ENCODE measurements at regions not wholly inside any gene's neighbourhood (a gene's known extent, or its start where the extent isn't known, plus 50 kb on each side); places are given as distances from the start of the nearest gene placed in this dataset.
"Not testable (repeated sequence)": the region's sequence is repeated elsewhere in the genome, so short reads cannot be mapped to it uniquely, and the experiment has no call there.

DNA sequence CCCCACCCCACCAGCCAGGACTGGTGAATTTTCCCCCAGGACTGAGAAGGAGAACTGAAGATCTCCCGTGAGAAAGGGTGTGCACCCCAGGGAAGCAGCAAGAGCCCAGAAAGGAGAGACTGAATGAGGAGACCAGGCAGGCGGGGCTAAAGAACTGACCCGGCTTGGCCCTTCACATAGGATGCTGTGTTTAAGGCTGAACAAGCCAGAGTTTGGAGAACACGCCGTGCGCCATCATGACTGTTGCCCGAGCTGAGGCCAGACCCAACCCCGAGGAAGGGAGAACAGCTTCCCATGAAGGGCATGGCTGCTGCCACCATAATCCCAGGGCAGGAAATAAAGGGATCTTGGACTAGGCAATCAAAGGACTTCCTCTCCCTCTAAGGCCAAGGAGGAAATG lies 104.7 kb upstream of the SRSF6 start:
- DNase-seq (ENCODE audit: extremely low read depth, low read depth): no peak
- H3K4me3 ChIP-seq (replicated peaks; ENCODE audit: low read depth, low read length): no peak overlapping the region
- TF ChIP-seq, protein P1, sequence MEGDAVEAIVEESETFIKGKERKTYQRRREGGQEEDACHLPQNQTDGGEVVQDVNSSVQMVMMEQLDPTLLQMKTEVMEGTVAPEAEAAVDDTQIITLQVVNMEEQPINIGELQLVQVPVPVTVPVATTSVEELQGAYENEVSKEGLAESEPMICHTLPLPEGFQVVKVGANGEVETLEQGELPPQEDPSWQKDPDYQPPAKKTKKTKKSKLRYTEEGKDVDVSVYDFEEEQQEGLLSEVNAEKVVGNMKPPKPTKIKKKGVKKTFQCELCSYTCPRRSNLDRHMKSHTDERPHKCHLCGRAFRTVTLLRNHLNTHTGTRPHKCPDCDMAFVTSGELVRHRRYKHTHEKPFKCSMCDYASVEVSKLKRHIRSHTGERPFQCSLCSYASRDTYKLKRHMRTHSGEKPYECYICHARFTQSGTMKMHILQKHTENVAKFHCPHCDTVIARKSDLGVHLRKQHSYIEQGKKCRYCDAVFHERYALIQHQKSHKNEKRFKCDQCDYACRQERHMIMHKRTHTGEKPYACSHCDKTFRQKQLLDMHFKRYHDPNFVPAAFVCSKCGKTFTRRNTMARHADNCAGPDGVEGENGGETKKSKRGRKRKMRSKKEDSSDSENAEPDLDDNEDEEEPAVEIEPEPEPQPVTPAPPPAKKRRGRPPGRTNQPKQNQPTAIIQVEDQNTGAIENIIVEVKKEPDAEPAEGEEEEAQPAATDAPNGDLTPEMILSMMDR (IDR thresholded peaks at IDR 0.05; ENCODE audit: low read depth, low read length, missing control alignments): no peak

DNA sequence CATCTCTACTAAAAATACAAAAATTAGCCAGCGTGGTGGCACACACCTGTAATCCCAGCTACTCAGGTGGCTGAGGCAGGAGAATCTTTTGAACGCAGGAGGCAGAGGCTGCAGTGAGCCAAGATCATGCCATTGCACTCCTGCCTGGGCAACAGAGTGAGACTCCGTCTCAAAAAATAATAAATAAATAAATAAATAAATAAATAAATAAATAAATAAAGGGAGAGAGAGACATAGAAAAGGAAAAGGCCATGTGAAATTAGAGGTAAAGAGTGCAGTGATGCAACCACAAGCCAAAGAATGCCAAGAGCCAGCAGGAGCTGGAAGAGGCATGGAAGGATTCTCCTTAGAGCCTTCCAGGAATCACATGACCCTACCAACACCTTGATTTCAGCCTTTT lies 107.0 kb upstream of the SRSF6 start:
- DNase-seq (ENCODE audit: extremely low read depth, low read depth); H3K4me3 ChIP-seq (replicated peaks; ENCODE audit: low read depth, low read length): not testable (repeated sequence)

DNA sequence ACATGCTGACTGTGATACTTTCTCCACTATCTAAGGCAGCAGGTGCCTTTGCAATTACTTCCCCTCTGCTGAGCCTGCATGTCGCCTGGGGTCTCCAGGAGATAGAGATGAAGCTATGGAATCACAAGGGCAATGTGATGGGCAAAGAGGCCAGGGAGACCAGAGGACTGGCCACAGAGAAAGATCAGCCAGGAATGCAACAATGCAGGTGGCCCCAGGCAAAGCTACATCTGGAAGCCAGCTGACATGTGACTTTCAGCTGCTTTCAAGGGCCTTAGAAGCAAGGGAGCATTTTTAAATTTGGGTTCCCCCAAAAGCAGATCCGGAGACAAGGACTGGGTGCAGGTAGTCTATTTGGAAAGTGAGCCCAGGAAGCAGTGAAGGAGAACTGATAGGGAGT lies 107.9 kb upstream of the SRSF6 start:
- TF ChIP-seq, protein P1 (IDR thresholded peaks at IDR 0.05; ENCODE audit: low read depth, low read length, missing control alignments): no peak
- no peak overlapping the region for H3K4me3 ChIP-seq (replicated peaks; ENCODE audit: low read depth, low read length)
- DNase-seq (ENCODE audit: extremely low read depth, low read depth): no peak

DNA sequence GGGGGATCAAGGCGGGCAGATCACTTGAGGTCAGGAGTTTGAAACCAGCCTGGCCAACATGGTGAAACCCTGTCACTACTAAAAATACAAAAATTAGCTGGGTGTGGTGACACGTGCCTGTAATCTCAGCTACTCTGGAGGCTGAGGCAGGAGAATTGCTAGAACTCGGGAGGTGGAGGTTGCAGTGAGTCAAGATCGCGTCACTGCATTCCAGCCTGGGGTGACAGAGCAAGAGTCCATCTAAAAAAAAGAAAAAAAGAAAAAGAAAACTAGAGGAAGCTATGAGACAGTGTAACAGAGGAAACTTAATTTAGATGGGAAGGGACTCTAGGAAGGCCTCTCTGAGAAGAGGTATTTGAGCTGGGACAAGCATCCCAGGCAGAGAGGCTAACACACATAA lies 109.9 kb upstream of the SRSF6 start:
- not testable (repeated sequence) for H3K4me3 ChIP-seq (replicated peaks; ENCODE audit: low read depth, low read length); DNase-seq (ENCODE audit: extremely low read depth, low read depth)

DNA sequence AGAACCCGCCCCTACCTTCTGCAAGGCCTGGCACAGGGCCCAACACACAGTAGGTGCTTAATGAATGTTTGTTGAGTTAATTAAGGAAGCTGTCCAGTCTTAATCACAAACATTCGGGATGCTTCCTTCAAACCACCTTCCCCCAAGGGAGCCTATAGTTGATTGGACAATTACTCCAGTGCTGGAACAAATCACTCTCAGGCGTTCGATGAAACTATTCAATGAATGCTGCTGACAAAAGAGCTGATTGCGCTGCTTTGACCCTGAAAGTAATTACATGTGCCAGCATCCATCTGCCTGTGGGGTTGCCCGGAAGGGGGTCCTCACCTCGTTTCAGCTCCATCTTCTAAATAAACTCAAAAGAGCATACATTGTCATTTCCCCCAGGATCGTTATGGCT lies 112.0 kb upstream of the SRSF6 start:
- TF ChIP-seq, protein P1 (IDR thresholded peaks at IDR 0.05; ENCODE audit: low read depth, low read length, missing control alignments): no peak
- DNase-seq (ENCODE audit: extremely low read depth, low read depth): no peak
- no peak overlapping the region for H3K4me3 ChIP-seq (replicated peaks; ENCODE audit: low read depth, low read length)

DNA sequence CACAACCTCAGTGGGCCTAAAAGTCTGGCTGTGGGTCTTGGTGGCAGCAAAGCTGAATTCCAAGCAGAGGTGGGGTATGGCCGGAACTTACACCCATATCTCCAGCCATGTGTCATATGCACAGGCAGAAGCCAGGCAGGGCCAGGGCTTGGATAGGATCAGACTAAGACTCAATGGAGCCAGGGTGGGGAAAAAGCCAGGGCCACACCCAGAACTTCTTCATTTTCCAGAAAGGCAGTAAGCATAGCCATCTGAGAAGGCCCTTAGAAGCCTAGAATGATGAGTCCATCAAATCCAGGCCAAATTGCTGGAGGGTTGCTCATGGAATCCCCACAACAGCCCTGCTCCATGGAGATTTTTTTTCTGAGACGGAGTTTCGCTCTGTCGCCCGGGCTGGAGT lies 116.2 kb upstream of the SRSF6 start:
- DNase-seq (ENCODE audit: extremely low read depth, low read depth): no peak
- no peak overlapping the region for H3K4me3 ChIP-seq (replicated peaks; ENCODE audit: low read depth, low read length)
- TF ChIP-seq, protein P1 (IDR thresholded peaks at IDR 0.05; ENCODE audit: low read depth, low read length, missing control alignments): no peak

DNA sequence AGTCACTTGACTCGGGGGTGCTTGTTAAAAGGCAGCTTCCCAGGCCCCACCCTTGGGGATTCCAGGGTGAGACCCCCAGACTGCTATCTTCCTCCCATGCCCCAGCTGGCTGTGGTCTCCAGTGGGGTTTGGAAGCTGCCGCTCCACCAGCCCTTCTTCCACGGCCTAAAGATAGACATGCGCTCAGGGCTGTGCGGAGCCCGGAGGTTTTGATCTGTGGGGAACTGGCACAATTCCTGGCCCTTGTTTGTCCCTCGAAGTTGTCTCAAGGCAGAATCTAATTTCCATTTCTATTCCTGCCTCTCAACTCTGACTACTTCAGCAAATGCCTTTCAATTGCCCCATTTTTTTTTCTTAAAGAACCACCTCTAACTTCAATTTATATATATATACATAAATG lies 120.7 kb upstream of the SRSF6 start:
- H3K4me3 ChIP-seq (replicated peaks; ENCODE audit: low read depth, low read length): no peak overlapping the region
- TF ChIP-seq, protein P1 (IDR thresholded peaks at IDR 0.05; ENCODE audit: low read depth, low read length, missing control alignments): no peak
- DNase-seq (ENCODE audit: extremely low read depth, low read depth): no peak

DNA sequence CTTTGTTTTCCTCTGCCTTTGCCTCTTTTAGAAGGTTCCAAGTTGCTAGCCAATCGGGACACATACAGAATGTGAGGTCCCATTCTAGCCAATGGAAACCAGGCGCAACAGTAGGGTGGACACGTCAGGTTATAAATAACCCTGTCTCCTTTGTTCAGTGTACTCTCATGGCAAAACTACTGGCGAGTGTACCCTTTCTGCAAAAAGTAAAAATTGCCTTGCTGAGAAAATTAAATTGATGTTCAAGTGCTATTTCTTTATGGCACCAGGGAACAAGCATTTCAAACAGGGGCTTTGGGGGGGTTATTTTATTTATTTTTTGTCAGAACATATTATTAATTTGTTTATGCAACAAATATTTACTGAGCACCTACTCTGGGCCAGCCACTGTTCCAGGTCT lies 123.6 kb upstream of the SRSF6 start:
- H3K4me3 ChIP-seq (replicated peaks; ENCODE audit: low read depth, low read length): no peak overlapping the region
- TF ChIP-seq, protein P1 (IDR thresholded peaks at IDR 0.05; ENCODE audit: low read depth, low read length, missing control alignments): no peak
- DNase-seq (ENCODE audit: extremely low read depth, low read depth): no peak
